DOHH2 (cell line): ENCODE measurements at regions not wholly inside any gene's neighbourhood (a gene's known extent, or its start where the extent isn't known, plus 50 kb on each side); places are given as distances from the start of the nearest gene placed in this dataset.

Experiments used
- CTCF ChIP-seq: fragments of 200-600 bp; sonication (generic); IDR thresholded peaks from one replicate; pipeline ENCODE4 v1.5.1; 2014; ENCODE audit warnings: antibody characterized with exemption, mild to moderate bottlenecking, low read depth, low read length; ENCODE audit not compliant: poor library complexity, severe bottlenecking
- EZH2phosphoT487 ChIP-seq: fragments of 200-600 bp; sonication (generic); IDR thresholded peaks from 2 replicates; pipeline ENCODE4 v1.6.1; 2017; ENCODE audit warnings: borderline replicate concordance, mild to moderate bottlenecking, antibody characterized with exemption, low read length, moderate library complexity, mixed read lengths

- TF ChIP-seq CTCF, result no peak
- TF ChIP-seq EZH2phosphoT487, result no peak
Measured at GRCh38 chr12:83932011-83932410, 980.6 kb downstream of the SLC6A15 start.
